Gastrocnemius medialis (tissue), 4 donors: ENCODE measurements at regions not wholly inside any gene's neighbourhood (a gene's known extent, or its start where the extent isn't known, plus 50 kb on each side); places are given as distances from the start of the nearest gene placed in this dataset.

Experiments
- ATAC-seq, 2 donors: fragments of 150-250 bp; one replicate each; pipeline ENCODE4 v1.9.1; 2016
- DNase-seq, 2 donors: peaks; one replicate each; pipeline ENCODE4 v3.0.0-alpha.2; 2019
- H3K27ac ChIP-seq, 4 donors: fragments of 200-600 bp; sonication (generic); 1 replicate in 1 of 4; 2 replicates in 3 of 4; pipeline ENCODE4 v1.5.1; 2016 to 2018; ENCODE audit warnings: mild to moderate bottlenecking in 2 of 4, moderate library complexity in 1 of 4
- H3K27me3 ChIP-seq, 3 donors: fragments of 200-600 bp; sonication (generic) in 2 of 3; 1 replicate in 1 of 3; 2 replicates in 2 of 3; pipeline versions ENCODE4 v1.5.1 to v1.6.0; 2016 to 2019; ENCODE audit warnings: mild to moderate bottlenecking in 1 of 3, moderate library complexity in 1 of 3
- H3K36me3 ChIP-seq, 2 donors: fragments of 200-600 bp; sonication (generic) in 1 of 2; one replicate each; pipeline ENCODE4 v1.5.1; 2017 to 2018
- H3K4me1 ChIP-seq, 2 donors: fragments of 200-600 bp; sonication (generic) in 1 of 2; one replicate each; pipeline ENCODE4 v1.5.1; 2016 to 2017; ENCODE audit warnings: mild to moderate bottlenecking in 2 of 2
- H3K4me3 ChIP-seq, 4 donors: fragments of 200-600 bp; sonication (generic) in 3 of 4; 1 replicate in 1 of 4; 2 replicates in 3 of 4; pipeline ENCODE4 v1.5.1; 2016 to 2019; ENCODE audit warnings: mild to moderate bottlenecking in 2 of 4
- H3K9me3 ChIP-seq, 3 donors: fragments of 200-600 bp; sonication (generic) in 2 of 3; 1 replicate in 1 of 3; 2 replicates in 2 of 3; pipeline ENCODE4 v1.5.1; 2016 to 2019
- CTCF ChIP-seq, 5 experiments: fragments of 450-650 bp in 3 of 5; fragments of 200-600 bp in 2 of 5; sonication (generic) in 2 of 5; IDR thresholded peaks in 4 of 5; conservative IDR thresholded peaks in 1 of 5; 1 replicate in 4 of 5; 2 replicates in 1 of 5; pipeline ENCODE4 v1.5.1; 2016 to 2019; ENCODE audit warnings: antibody characterized with exemption in 5 of 5, mild to moderate bottlenecking in 3 of 5, moderate library complexity in 3 of 5
- POLR2A ChIP-seq, 2 donors: fragments of 450-650 bp; IDR thresholded peaks; one replicate each; pipeline ENCODE4 v1.6.1; 2017; ENCODE audit warnings: antibody characterized with exemption in 2 of 2, mild to moderate bottlenecking in 2 of 2, moderate library complexity in 2 of 2
- in situ Hi-C, 4 donors: fragments of 200-750 bp; cut with MboI; loops; one replicate each; pipeline versions ENCODE4 v1.15.0 to v1.8.0; 2017; ENCODE audit warnings: low sequenced_read_pairs in 4 of 4
- intact Hi-C: fragments of 100-400 bp; cut with DNase I; formaldehyde crosslinking; loops from one replicate; pipeline ENCODE4 v1.15.1; 2023; ENCODE audit warnings: low total_unique reads

- in situ Hi-C loops = no loop called here
- no peak for DNase-seq
- Histone ChIP-seq H3K27me3 (no peaks in the 10 kb centered on the region), H3K9me3 (no peaks in the 10 kb centered on the region), H3K4me3 (no peak overlapping the region), H3K27ac (no peak overlapping the region), H3K36me3 (no peaks in the 10 kb centered on the region), H3K4me1 (no peaks in the 10 kb centered on the region)
- ATAC-seq = no peak
- intact Hi-C loops = no loop called here
- TF ChIP-seq CTCF (IDR thresholded peaks at IDR 0.05 in 4 of 5, conservative IDR thresholded peaks at IDR 0.05 in 1 of 5) (no peak), POLR2A (IDR thresholded peaks at IDR 0.05) (no peak)
These were observed 170.7 kb downstream of the THBS2 start for GRCh38 chr6:169082817-169083507.

DNA sequence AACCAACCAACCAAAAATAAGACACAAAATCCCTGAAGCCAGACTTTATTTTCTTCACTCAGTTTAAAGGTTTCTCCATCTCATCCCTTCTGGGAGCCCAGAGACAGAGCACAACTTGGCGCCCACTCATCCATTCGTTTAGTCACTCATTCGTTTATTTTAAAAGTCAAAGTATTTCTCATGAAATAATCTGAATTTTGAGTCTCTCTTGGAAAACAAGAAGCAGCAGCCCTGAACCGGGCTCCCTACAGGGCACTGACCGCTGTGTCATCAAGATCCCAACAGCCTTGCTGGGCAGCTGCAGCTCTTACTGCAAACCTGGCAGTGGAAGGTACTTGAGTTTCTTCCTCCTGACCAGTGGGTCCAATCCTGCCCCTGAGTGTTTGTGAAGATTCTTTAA is 171.6 kb downstream of the THBS2 start:
- no peak overlapping the region for H3K4me3 ChIP-seq
- no peaks in the 10 kb centered on the region for H3K27me3 ChIP-seq
- no peak for DNase-seq
- no peak for ATAC-seq
- H3K9me3 ChIP-seq = no peaks in the 10 kb centered on the region
- in situ Hi-C loops = no loop called here
- H3K27ac ChIP-seq = no peak overlapping the region
- H3K4me1 ChIP-seq = no peaks in the 10 kb centered on the region
- no peak for TF ChIP-seq CTCF (IDR thresholded peaks at IDR 0.05 in 4 of 5, conservative IDR thresholded peaks at IDR 0.05 in 1 of 5)
- TF ChIP-seq POLR2A (IDR thresholded peaks at IDR 0.05) = no peak
- no peaks in the 10 kb centered on the region for H3K36me3 ChIP-seq
- intact Hi-C loops = no loop called here

DNA sequence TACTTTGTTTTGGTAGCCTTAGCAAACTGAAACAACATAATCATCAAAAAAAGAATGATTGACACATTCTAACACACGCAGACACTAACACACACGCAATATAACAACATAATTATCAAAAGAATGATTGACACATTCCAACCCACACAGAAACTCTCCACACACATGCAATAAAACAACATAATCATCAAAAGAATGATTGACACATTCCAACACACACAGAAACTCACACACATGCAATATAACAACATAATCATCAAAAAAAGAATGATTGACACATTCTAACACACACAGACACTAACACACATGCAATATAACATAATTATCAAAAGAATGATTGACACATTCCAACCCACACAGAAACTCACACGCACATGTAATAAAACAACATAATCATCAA is 172.4 kb downstream of the THBS2 start:
- H3K4me3 ChIP-seq = no peak overlapping the region
- TF ChIP-seq CTCF (IDR thresholded peaks at IDR 0.05 in 4 of 5, conservative IDR thresholded peaks at IDR 0.05 in 1 of 5) = no peak
- no peak for TF ChIP-seq POLR2A (IDR thresholded peaks at IDR 0.05)
- DNase-seq (no peak), ATAC-seq (no peak)
- H3K27ac ChIP-seq = no peak overlapping the region
- intact Hi-C loops = no loop called here
- H3K9me3 ChIP-seq = no peaks in the 10 kb centered on the region
- no peaks in the 10 kb centered on the region for H3K4me1 ChIP-seq
- in situ Hi-C loops = no loop called here
- no peaks in the 10 kb centered on the region for H3K27me3 ChIP-seq
- H3K36me3 ChIP-seq = no peaks in the 10 kb centered on the region

GRCh38 chr6:169079650-169080049 is 174.0 kb downstream of the THBS2 start:
- TF ChIP-seq POLR2A (IDR thresholded peaks at IDR 0.05) (no peak), CTCF (IDR thresholded peaks at IDR 0.05 in 4 of 5, conservative IDR thresholded peaks at IDR 0.05 in 1 of 5) (no peak)
- in situ Hi-C loops = no loop called here
- Histone ChIP-seq H3K4me1 (no peaks in the 10 kb centered on the region), H3K4me3 (no peak overlapping the region), H3K27ac (no peak overlapping the region), H3K27me3 (peaks cover 0 to 5% (median 0%) of the 10 kb centered on the region in 3 donors), H3K9me3 (no peaks in the 10 kb centered on the region), H3K36me3 (no peaks in the 10 kb centered on the region)
- intact Hi-C loops = no loop called here
- no peak for ATAC-seq
- no peak for DNase-seq
